ENCODE measurements at regions not wholly inside any gene's neighbourhood (a gene's known extent, or its start where the extent isn't known, plus 50 kb on each side); places are given as distances from the start of the nearest gene placed in this dataset.

- H3K27me3 ChIP-seq (ENCODE audit: insufficient read depth) = no peaks in the 10 kb centered on the region
- H3K4me3 ChIP-seq = no peak overlapping the region
- H3K4me1 Mint-ChIP-seq = peaks cover 21% of the 10 kb centered on the region; the same call in 2 of the 3 replicates
- H3K4me3 Mint-ChIP-seq = no peak overlapping the region
- peaks cover 7% of the 10 kb centered on the region; the same call in 1 of the 2 replicates for H3K4me1 ChIP-seq (ENCODE audit: insufficient read depth)
- H3K36me3 ChIP-seq (ENCODE audit: insufficient read depth) = no peaks in the 10 kb centered on the region
- no peak overlapping the region for H2AFZ ChIP-seq
- H3K36me3 Mint-ChIP-seq (ENCODE audit: low read depth) = no peaks in the 10 kb centered on the region
- peaks cover 3% of the 10 kb centered on the region; the same call in 2 of the 3 replicates for H3K9me3 Mint-ChIP-seq
- ATAC-seq = no peak
- no peak for DNase-seq (ENCODE audit: low spot score)
- TF ChIP-seq STAT1 (IDR thresholded peaks at IDR 0.05; ENCODE audit: unreplicated experiment) (no peak), ETS1 (IDR thresholded peaks at IDR 0.05) (no peak), ZNF331 (CRISPR knock-in tag; IDR thresholded peaks at IDR 0.05; ENCODE audit: low read depth) (no peak), REST (IDR thresholded peaks at IDR 0.05; ENCODE audit: unreplicated experiment) (no peak), JUNB (IDR thresholded peaks at IDR 0.05; ENCODE audit: unreplicated experiment) (no peak)
- no peaks in the 10 kb centered on the region for H4K20me1 ChIP-seq (replicated peaks; ENCODE audit: insufficient read depth)
- H3K79me2 ChIP-seq (replicated peaks; ENCODE audit: insufficient read depth) = no peaks in the 10 kb centered on the region
- H3K27ac Mint-ChIP-seq = no peak overlapping the region
- no peaks in the 10 kb centered on the region for H3F3A ChIP-seq (replicated peaks; ENCODE audit: low read depth)
- no peak overlapping the region for H3K4me2 ChIP-seq
- H3K27me3 Mint-ChIP-seq (ENCODE audit: insufficient read depth, low read depth, poor library complexity) = peaks cover 3% of the 10 kb centered on the region
- no peaks in the 10 kb centered on the region for H3K9me2 ChIP-seq (ENCODE audit: insufficient read depth)
- no peak overlapping the region for H3K27ac ChIP-seq (ENCODE audit: low read depth)
Measured at GRCh38 chr1:240031009-240031408, 60.7 kb upstream of the FMN2 start.

- no peaks in the 10 kb centered on the region for H3K79me2 ChIP-seq (replicated peaks; ENCODE audit: insufficient read depth)
- no peak overlapping the region for H2AFZ ChIP-seq
- no peak overlapping the region for H3K4me3 ChIP-seq
- H3K27me3 ChIP-seq (ENCODE audit: insufficient read depth) = no peaks in the 10 kb centered on the region
- H3K27ac ChIP-seq (ENCODE audit: low read depth) = no peak overlapping the region
- H3K9me2 ChIP-seq (ENCODE audit: insufficient read depth) = no peaks in the 10 kb centered on the region
- no peaks in the 10 kb centered on the region for H4K20me1 ChIP-seq (replicated peaks; ENCODE audit: insufficient read depth)
- no peaks in the 10 kb centered on the region for H3F3A ChIP-seq (replicated peaks; ENCODE audit: low read depth)
- H3K4me2 ChIP-seq = no peak overlapping the region
- Mint-ChIP-seq H3K36me3 (ENCODE audit: low read depth) (no peaks in the 10 kb centered on the region), H3K27me3 (ENCODE audit: insufficient read depth, low read depth, poor library complexity) (peaks cover 3% of the 10 kb centered on the region), H3K4me3 (no peak overlapping the region), H3K9me3 (peaks cover 7% of the 10 kb centered on the region; the same call in 2 of the 3 replicates), H3K4me1 (peaks cover 21% of the 10 kb centered on the region; the same call in 2 of the 3 replicates), H3K27ac (no peak overlapping the region)
- ATAC-seq = no peak
- peaks cover 7% of the 10 kb centered on the region; the same call in 1 of the 2 replicates for H3K4me1 ChIP-seq (ENCODE audit: insufficient read depth)
- no peaks in the 10 kb centered on the region for H3K36me3 ChIP-seq (ENCODE audit: insufficient read depth)
- no peak for DNase-seq (ENCODE audit: low spot score)
- TF ChIP-seq EZH2phosphoT487 (IDR thresholded peaks at IDR 0.05; ENCODE audit: unreplicated experiment) (no peak), JUNB (IDR thresholded peaks at IDR 0.05; ENCODE audit: unreplicated experiment) (no peak), EZH2 (IDR thresholded peaks at IDR 0.05; ENCODE audit: low read depth, unreplicated experiment) (no peak), CTCF (conservative IDR thresholded peaks at IDR 0.05; ENCODE audit: low read depth in 2 of 2) (no peak), ZNF462 (CRISPR knock-in tag; IDR thresholded peaks at IDR 0.05) (no peak), POLR2AphosphoS5 (IDR thresholded peaks at IDR 0.05; ENCODE audit: low read depth) (no peak)
Measured at GRCh38 chr1:240031414-240031813, 60.3 kb upstream of the FMN2 start.

Data from GM23338 (cell line).